H1 (cell line): ENCODE measurements at regions not wholly inside any gene's neighbourhood (a gene's known extent, or its start where the extent isn't known, plus 50 kb on each side); places are given as distances from the start of the nearest gene placed in this dataset.

Source experiments
- CTCF ChIA-PET: fragments of 300-600 bp; sonication (Branson Sonifier 250); formaldehyde crosslinking; loops from one replicate; lab custom pipeline; 2021; ENCODE audit not compliant: partially characterized antibody; lab: Charles Lee
- POLR2A ChIA-PET: fragments of 300-600 bp; sonication (Branson Sonifier 250); formaldehyde crosslinking; loops from one replicate; lab custom pipeline; 2021; ENCODE audit warnings: inconsistent platforms; ENCODE audit not compliant: partially characterized antibody; lab: Charles Lee
- DNase-seq, 2 experiments: peaks; one replicate each; pipeline versions ENCODE4 v3.0.0 to v3.0.0-alpha.2; 2010 to 2022; ENCODE audit warnings: low spot score in 2 of 2, low read depth in 1 of 2, mixed read lengths in 1 of 2
- FAIRE-seq: peaks from 2 replicates; lab custom pipeline; 2011; peaks lifted over from hg19 to GRCh38; lab: Jason Lieb, UNC
- H2AFZ ChIP-seq: 2 replicates; pipeline ENCODE4 v1.8.1; 2012; ENCODE audit warnings: low read length, inconsistent platforms
- H2AK5ac ChIP-seq: 2 replicates; pipeline ENCODE4 v1.6.1; 2013; ENCODE audit warnings: low read depth, low read length
- H2BK120ac ChIP-seq: replicated peaks from 2 replicates; pipeline ENCODE3; 2013; ENCODE audit warnings: low read depth, low read length, inconsistent platforms
- H2BK12ac ChIP-seq: 2 replicates; pipeline ENCODE4 v1.6.1; 2013; ENCODE audit warnings: low read depth, low read length
- H2BK15ac ChIP-seq: 2 replicates; pipeline ENCODE4 v1.6.1; 2013; ENCODE audit warnings: low read length
- H2BK20ac ChIP-seq: 2 replicates; pipeline ENCODE4 v1.6.1; 2013; ENCODE audit warnings: low read length
- H2BK5ac ChIP-seq: 2 replicates; pipeline ENCODE4 v1.6.1; 2013; ENCODE audit warnings: low read depth, low read length
- H3K14ac ChIP-seq: 2 replicates; pipeline ENCODE4 v1.6.1; 2013; ENCODE audit warnings: inconsistent platforms; ENCODE audit not compliant: insufficient read length
- H3K18ac ChIP-seq: 2 replicates; pipeline ENCODE4 v1.6.1; 2013; ENCODE audit warnings: low read length; ENCODE audit errors: extremely low read depth
- H3K23ac ChIP-seq: 2 replicates; pipeline ENCODE4 v1.6.1; 2013; ENCODE audit warnings: inconsistent platforms; ENCODE audit not compliant: insufficient read length
- H3K23me2 ChIP-seq: 2 replicates; pipeline ENCODE4 v1.6.1; 2013; ENCODE audit warnings: low read depth, low read length
- H3K27ac ChIP-seq: 2 replicates; pipeline ENCODE4 v1.6.1; 2011; ENCODE audit warnings: low read depth, low read length, inconsistent platforms
- H3K27me3 ChIP-seq, 4 experiments: replicated peaks in 1 of 4; 1 replicate in 1 of 4; 2 replicates in 3 of 4; pipeline versions ENCODE4 v1.6.1 to v1.8.1; 2011 to 2013; ENCODE audit warnings: low read length in 3 of 4, mild to moderate bottlenecking in 3 of 4, inconsistent platforms in 2 of 4, mixed read lengths in 2 of 4, moderate library complexity in 1 of 4; ENCODE audit not compliant: control insufficient read depth in 3 of 4, insufficient read depth in 3 of 4; ENCODE audit errors: extremely low read depth in 1 of 4
- H3K36me3 ChIP-seq, 4 experiments: 2 replicates each; pipeline versions ENCODE4 v1.6.1 to v1.8.1; 2011 to 2013; ENCODE audit warnings: mild to moderate bottlenecking in 4 of 4, low read length in 3 of 4, moderate library complexity in 2 of 4, control low read depth in 1 of 4, inconsistent platforms in 1 of 4; ENCODE audit not compliant: insufficient read depth in 4 of 4, control insufficient read depth in 2 of 4
- H3K4ac ChIP-seq: replicated peaks from 2 replicates; pipeline ENCODE3; 2013; ENCODE audit warnings: low read length, low read depth, mixed read lengths, inconsistent platforms; ENCODE audit not compliant: insufficient read length
- H3K4me1 ChIP-seq, 4 experiments: replicated peaks in 1 of 4; 1 replicate in 1 of 4; 2 replicates in 3 of 4; pipeline versions ENCODE4 v1.6.1 to v1.8.1; 2011 to 2013; ENCODE audit warnings: low read length in 3 of 4, inconsistent platforms in 2 of 4, mixed read lengths in 1 of 4; ENCODE audit not compliant: insufficient read depth in 4 of 4, control insufficient read depth in 3 of 4
- H3K4me2 ChIP-seq, 2 experiments: 2 replicates each; pipeline versions ENCODE4 v1.6.1 to v1.8.1; 2011 to 2013; ENCODE audit warnings: low read depth in 2 of 2, low read length in 2 of 2, control low read depth in 1 of 2, inconsistent platforms in 1 of 2, mild to moderate bottlenecking in 1 of 2; ENCODE audit not compliant: insufficient read depth in 1 of 2
- H3K4me3 ChIP-seq, 4 experiments: fragments of 200-600, 300-600 bp in 1 of 4; sonication (generic), shearing (Covaris generic), sonication (Bioruptor Twin) in 1 of 4; 2 replicates each; pipeline versions ENCODE4 v1.5.1 to v1.8.1; 2011 to 2016; ENCODE audit warnings: low read length in 4 of 4, low read depth in 3 of 4, control low read depth in 2 of 4, inconsistent platforms in 2 of 4, mild to moderate bottlenecking in 2 of 4, mixed read lengths in 1 of 4, moderate library complexity in 1 of 4; ENCODE audit not compliant: insufficient read depth in 2 of 4; ENCODE audit errors: extremely low read depth in 1 of 4
- H3K56ac ChIP-seq: replicated peaks from 2 replicates; pipeline ENCODE3; 2013; ENCODE audit warnings: low read depth, mild to moderate bottlenecking, mixed read lengths, low read length, inconsistent platforms; ENCODE audit not compliant: insufficient read length
- H3K79me1 ChIP-seq: 2 replicates; pipeline ENCODE4 v1.6.1; 2013; ENCODE audit warnings: low read depth, low read length, control low read depth
- H3K79me2 ChIP-seq, 2 experiments: 2 replicates each; pipeline versions ENCODE4 v1.6.1 to v1.8.1; 2012 to 2013; ENCODE audit warnings: low read length in 2 of 2, mild to moderate bottlenecking in 2 of 2, inconsistent platforms in 1 of 2; ENCODE audit not compliant: insufficient read depth in 2 of 2, control insufficient read depth in 1 of 2
- H3K9ac ChIP-seq, 4 experiments: replicated peaks in 1 of 4; 1 replicate in 1 of 4; 2 replicates in 3 of 4; pipeline versions ENCODE4 v1.6.1 to v1.8.1; 2011 to 2013; ENCODE audit warnings: low read depth in 3 of 4, low read length in 3 of 4, control low read depth in 2 of 4, mild to moderate bottlenecking in 2 of 4, moderate library complexity in 2 of 4, inconsistent platforms in 1 of 4; ENCODE audit errors: extremely low read depth in 1 of 4
- H3K9me3 ChIP-seq, 2 experiments: 2 replicates each; pipeline versions ENCODE4 v1.6.1 to v1.8.1; 2012 to 2013; ENCODE audit warnings: mild to moderate bottlenecking in 2 of 2, moderate library complexity in 2 of 2, control low read depth in 1 of 2, inconsistent platforms in 1 of 2, low read depth in 1 of 2, low read length in 1 of 2, mixed read lengths in 1 of 2; ENCODE audit not compliant: insufficient read depth in 2 of 2
- H4K20me1 ChIP-seq, 2 experiments: replicated peaks in 1 of 2; 2 replicates each; pipeline versions ENCODE3 to v1.8.1; 2011 to 2013; ENCODE audit warnings: inconsistent platforms in 2 of 2, low read length in 2 of 2, mild to moderate bottlenecking in 1 of 2; ENCODE audit not compliant: insufficient read depth in 2 of 2, control insufficient read depth in 1 of 2
- H4K5ac ChIP-seq: 2 replicates; pipeline ENCODE4 v1.6.1; 2013; ENCODE audit warnings: low read length, low read depth, mixed read lengths, inconsistent platforms; ENCODE audit not compliant: insufficient read length
- H4K8ac ChIP-seq: 2 replicates; pipeline ENCODE4 v1.8.0; 2013; ENCODE audit warnings: mild to moderate bottlenecking, moderate library complexity, low read length, inconsistent platforms; ENCODE audit not compliant: insufficient read depth; ENCODE audit errors: extremely low read depth
- H4K91ac ChIP-seq: replicated peaks from 2 replicates; pipeline ENCODE3; 2013; ENCODE audit warnings: low read length, mixed read lengths, inconsistent platforms; ENCODE audit not compliant: insufficient read length
- CHD2 ChIP-seq: IDR thresholded peaks from 2 replicates; pipeline ENCODE4 v1.6.1; 2012; ENCODE audit warnings: low read length, improper control_type of control experiment
- EGR1 ChIP-seq: IDR thresholded peaks from 2 replicates; pipeline ENCODE4 v1.6.1; 2011; ENCODE audit warnings: low read depth, low read length, borderline replicate concordance
- JUND ChIP-seq: IDR thresholded peaks from 2 replicates; pipeline ENCODE4 v1.6.1; 2011; ENCODE audit warnings: mild to moderate bottlenecking, improper control_type of control experiment, low read length
- POU5F1 ChIP-seq: IDR thresholded peaks from 2 replicates; pipeline ENCODE4 v1.6.1; 2011; ENCODE audit warnings: low read depth, mild to moderate bottlenecking, low read length, moderate library complexity
- RFX5 ChIP-seq: IDR thresholded peaks from 2 replicates; pipeline ENCODE4 v1.6.1; 2011; ENCODE audit warnings: low read depth, low read length, improper control_type of control experiment, borderline replicate concordance
- SP2 ChIP-seq: IDR thresholded peaks from 2 replicates; pipeline ENCODE4 v1.6.1; 2012; ENCODE audit warnings: mild to moderate bottlenecking, low read length, inconsistent platforms
- SP4 ChIP-seq: IDR thresholded peaks from 2 replicates; pipeline ENCODE4 v1.6.1; 2012; ENCODE audit warnings: low read length, inconsistent platforms
- SRF ChIP-seq: IDR thresholded peaks from 2 replicates; pipeline ENCODE4 v1.6.1; 2011; ENCODE audit warnings: mild to moderate bottlenecking, low read depth, low read length, moderate library complexity
- ZNF274 ChIP-seq: IDR thresholded peaks from 2 replicates; pipeline ENCODE4 v1.7.0; 2012; ENCODE audit warnings: low read length, borderline replicate concordance; ENCODE audit errors: extremely low read depth
- WGBS, 2 experiments: shearing (Covaris generic) in 1 of 2; methylation state at CpG; one replicate each; pipeline versions ENCODE4 v1.1.6 to v1.1.7; 2013 to 2015; ENCODE audit warnings: low lambda C conversion rate in 2 of 2, mixed read lengths in 2 of 2, inconsistent platforms in 1 of 2, low coverage in 1 of 2, missing lambda C conversion rate in 1 of 2; ENCODE audit not compliant: insufficient replicate concordance in 2 of 2, insufficient coverage in 1 of 2, insufficient read length in 1 of 2; ENCODE audit errors: extremely low coverage in 1 of 2, missing lambda C conversion rate in 1 of 2; 5-methylcytosine and 5-hydroxymethylcytosine counted together
- TF ChIP-seq, protein P1 (sequence below): IDR thresholded peaks from 2 replicates; pipeline ENCODE4 v1.6.1; 2011; ENCODE audit warnings: low read length, improper control_type of control experiment

DNA sequence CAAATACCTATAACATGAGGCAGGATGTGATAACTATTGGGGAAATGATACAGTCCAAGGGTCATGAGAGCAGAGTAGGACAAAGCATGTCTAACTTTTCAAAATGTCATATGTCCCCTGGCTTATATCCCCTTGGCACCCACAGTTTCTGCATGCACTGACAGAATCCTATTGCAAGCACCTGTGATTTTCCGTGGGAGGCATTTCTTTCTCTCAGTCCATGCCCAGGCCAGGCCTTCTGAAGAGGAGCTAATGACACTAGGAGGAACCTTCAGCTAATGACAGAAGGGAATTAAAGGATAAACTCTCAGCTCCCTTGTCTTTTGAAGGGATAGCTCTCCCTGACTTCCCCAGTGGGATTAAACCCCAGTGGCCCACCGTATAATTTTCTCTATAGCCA, 249.2 kb downstream of the TTC6 start:
- H4K91ac ChIP-seq, result no peak overlapping the region
- no peak overlapping the region for H3K4me3 ChIP-seq
- no peak overlapping the region for H2BK20ac ChIP-seq
- DNase-seq (no peak), FAIRE-seq (no peak)
- TF ChIP-seq SP2 (no peak), CHD2 (no peak), JUND (no peak), EGR1 (no peak), ZNF274 (no peak), SRF (no peak), RFX5 (no peak), SP4 (no peak), POU5F1 (no peak)
- TF ChIP-seq, protein P1, sequence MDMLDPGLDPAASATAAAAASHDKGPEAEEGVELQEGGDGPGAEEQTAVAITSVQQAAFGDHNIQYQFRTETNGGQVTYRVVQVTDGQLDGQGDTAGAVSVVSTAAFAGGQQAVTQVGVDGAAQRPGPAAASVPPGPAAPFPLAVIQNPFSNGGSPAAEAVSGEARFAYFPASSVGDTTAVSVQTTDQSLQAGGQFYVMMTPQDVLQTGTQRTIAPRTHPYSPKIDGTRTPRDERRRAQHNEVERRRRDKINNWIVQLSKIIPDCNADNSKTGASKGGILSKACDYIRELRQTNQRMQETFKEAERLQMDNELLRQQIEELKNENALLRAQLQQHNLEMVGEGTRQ, result no peak
- no peak overlapping the region for H3K14ac ChIP-seq
- no peak overlapping the region for H3K27ac ChIP-seq
- H3K27me3 ChIP-seq, result no peaks in the 10 kb centered on the region
- ChIA-PET POLR2A (no interaction called here), CTCF (interaction anchor here (0.6 to 1.3 kb wide), 3 partner anchors 17 to 326 kb away, joined by 3 read pairs; no protein-coding TSS in a partner anchor)
- H3K23me2 ChIP-seq, result no peaks in the 10 kb centered on the region
- no peaks in the 10 kb centered on the region for H3K79me1 ChIP-seq
- H2AFZ ChIP-seq, result no peak overlapping the region
- no peaks in the 10 kb centered on the region for H4K20me1 ChIP-seq
- no peak overlapping the region for H2BK12ac ChIP-seq
- H2AK5ac ChIP-seq, result no peak overlapping the region
- H4K8ac ChIP-seq, result no peak overlapping the region
- no peak overlapping the region for H3K18ac ChIP-seq
- H3K4me1 ChIP-seq, result no peaks in the 10 kb centered on the region
- H3K4me2 ChIP-seq, result no peak overlapping the region
- WGBS, 2 experiments, result 85% methylated on average over 2 of the region's 2 CpGs; no CpG with 5 or more reads in 1 of the 2 experiments
- no peak overlapping the region for H2BK120ac ChIP-seq
- no peak overlapping the region for H3K23ac ChIP-seq
- H3K9me3 ChIP-seq, result no peaks in the 10 kb centered on the region
- no peak overlapping the region for H3K4ac ChIP-seq
- no peaks in the 10 kb centered on the region for H3K36me3 ChIP-seq
- no peak overlapping the region for H3K56ac ChIP-seq
- H3K9ac ChIP-seq, result no peak overlapping the region
- no peaks in the 10 kb centered on the region for H3K79me2 ChIP-seq
- no peak overlapping the region for H4K5ac ChIP-seq
- no peak overlapping the region for H2BK15ac ChIP-seq
- no peak overlapping the region for H2BK5ac ChIP-seq
